Subcutaneous abdominal adipose tissue (tissue), 5 donors: ENCODE measurements at regions not wholly inside any gene's neighbourhood (a gene's known extent, or its start where the extent isn't known, plus 50 kb on each side); places are given as distances from the start of the nearest gene placed in this dataset.

ENCODE experiments used
- H3K27ac ChIP-seq: one replicate; pipeline ENCODE4 v1.7.0; 2013; ENCODE audit warnings: low read depth, mild to moderate bottlenecking, inconsistent platforms, low read length, moderate library complexity
- H3K27me3 ChIP-seq, 5 donors: one replicate each; pipeline ENCODE4 v1.7.0; 2013; ENCODE audit warnings: low read length in 5 of 5, inconsistent platforms in 1 of 5; ENCODE audit not compliant: control insufficient read depth in 5 of 5, insufficient read depth in 4 of 5
- H3K36me3 ChIP-seq, 5 donors: one replicate each; pipeline ENCODE4 v1.7.0; 2013; ENCODE audit warnings: low read length in 5 of 5; ENCODE audit not compliant: control insufficient read depth in 5 of 5, insufficient read depth in 5 of 5
- H3K4me1 ChIP-seq, 5 donors: one replicate each; pipeline ENCODE4 v1.7.0; 2013; ENCODE audit warnings: low read length in 5 of 5, mild to moderate bottlenecking in 3 of 5, moderate library complexity in 1 of 5; ENCODE audit not compliant: control insufficient read depth in 5 of 5, insufficient read depth in 5 of 5
- H3K4me3 ChIP-seq, 5 donors: one replicate each; pipeline ENCODE4 v1.7.0; 2013; ENCODE audit warnings: low read length in 5 of 5, low read depth in 1 of 5
- H3K9ac ChIP-seq, 5 donors: one replicate each; pipeline ENCODE4 v1.7.0; 2013; ENCODE audit warnings: low read length in 5 of 5, mild to moderate bottlenecking in 4 of 5, moderate library complexity in 3 of 5
- H3K9me3 ChIP-seq, 5 donors: one replicate each; pipeline ENCODE4 v1.7.0; 2013; ENCODE audit warnings: low read length in 5 of 5; ENCODE audit not compliant: control insufficient read depth in 5 of 5
- donor health status: healthy.
- donor health status: healthy.
- donor health status: healthy.
- donor health status: healthy.
- donor health status: healthy.

GRCh38 chr20:6235510-6235909, 112.7 kb upstream of the FERMT1 start:
- no peak overlapping the region for H3K9ac ChIP-seq
- H3K4me3 ChIP-seq = no peak overlapping the region
- H3K36me3 ChIP-seq = no peaks in the 10 kb centered on the region
- H3K9me3 ChIP-seq = peaks cover 0 to 3% (median 0%) of the 10 kb centered on the region in 5 donors
- H3K27ac ChIP-seq = no peak overlapping the region
- H3K27me3 ChIP-seq = no peaks in the 10 kb centered on the region
- no peaks in the 10 kb centered on the region for H3K4me1 ChIP-seq

GRCh38 chr20:6232436-6232835, 109.6 kb upstream of the FERMT1 start:
- no peaks in the 10 kb centered on the region for H3K36me3 ChIP-seq
- no peaks in the 10 kb centered on the region for H3K4me1 ChIP-seq
- no peak overlapping the region for H3K27ac ChIP-seq

GRCh38 chr20:6231556-6231955, 108.7 kb upstream of the FERMT1 start:
- H3K4me1 ChIP-seq = no peaks in the 10 kb centered on the region
- no peak overlapping the region for H3K27ac ChIP-seq
- peaks cover 0 to 3% (median 0%) of the 10 kb centered on the region in 5 donors for H3K9me3 ChIP-seq
- H3K36me3 ChIP-seq = no peaks in the 10 kb centered on the region
- H3K4me3 ChIP-seq = no peak overlapping the region
- H3K27me3 ChIP-seq = peaks cover 0 to 5% (median 0%) of the 10 kb centered on the region in 5 donors
- H3K9ac ChIP-seq = no peak overlapping the region

More at GRCh38 chr20:6232436-6232835, 109.6 kb upstream of the FERMT1 start:
- peaks cover 0 to 5% (median 0%) of the 10 kb centered on the region in 5 donors for H3K27me3 ChIP-seq
- no peak overlapping the region for H3K9ac ChIP-seq
- peaks cover 0 to 3% (median 0%) of the 10 kb centered on the region in 5 donors for H3K9me3 ChIP-seq
- no peak overlapping the region for H3K4me3 ChIP-seq

- Histone ChIP-seq H3K27ac (no peak overlapping the region), H3K27me3 (peaks cover 0 to 5% (median 0%) of the 10 kb centered on the region in 5 donors), H3K9ac (no peak overlapping the region), H3K4me1 (no peaks in the 10 kb centered on the region), H3K36me3 (no peaks in the 10 kb centered on the region), H3K9me3 (peaks cover 0 to 3% (median 0%) of the 10 kb centered on the region in 5 donors), H3K4me3 (no peak overlapping the region)
These were observed 105.5 kb upstream of the FERMT1 start for GRCh38 chr20:6228302-6228843.

GRCh38 chr20:6213311-6213710, 90.5 kb upstream of the FERMT1 start:
- Histone ChIP-seq H3K9ac (no peak overlapping the region), H3K36me3 (no peaks in the 10 kb centered on the region), H3K27ac (no peak overlapping the region), H3K27me3 (no peaks in the 10 kb centered on the region), H3K9me3 (no peaks in the 10 kb centered on the region), H3K4me3 (no peak overlapping the region), H3K4me1 (no peaks in the 10 kb centered on the region)

- Histone ChIP-seq H3K36me3 (no peaks in the 10 kb centered on the region), H3K9me3 (peaks cover 0 to 3% (median 3%) of the 10 kb centered on the region in 5 donors), H3K9ac (no peak overlapping the region), H3K27me3 (no peaks in the 10 kb centered on the region), H3K27ac (no peak overlapping the region), H3K4me3 (no peak overlapping the region), H3K4me1 (no peaks in the 10 kb centered on the region)
These were observed 90.1 kb upstream of the FERMT1 start for GRCh38 chr20:6212903-6213302.

GRCh38 chr20:6209093-6209492, 86.3 kb upstream of the FERMT1 start:
- Histone ChIP-seq H3K9ac (no peak overlapping the region), H3K4me1 (no peaks in the 10 kb centered on the region), H3K36me3 (no peaks in the 10 kb centered on the region), H3K9me3 (peaks cover 0 to 10% (median 4%) of the 10 kb centered on the region in 5 donors), H3K27me3 (no peaks in the 10 kb centered on the region), H3K4me3 (no peak overlapping the region), H3K27ac (no peak overlapping the region)

GRCh38 chr20:6200092-6200491, 77.3 kb upstream of the FERMT1 start:
- Histone ChIP-seq H3K36me3 (no peaks in the 10 kb centered on the region), H3K9me3 (peaks cover 0 to 2% (median 0%) of the 10 kb centered on the region in 5 donors), H3K27me3 (no peaks in the 10 kb centered on the region), H3K27ac (no peak overlapping the region), H3K9ac (no peak overlapping the region), H3K4me3 (no peak overlapping the region), H3K4me1 (no peaks in the 10 kb centered on the region)

- no peaks in the 10 kb centered on the region for H3K36me3 ChIP-seq
- H3K27me3 ChIP-seq = peaks cover 0 to 6% (median 4%) of the 10 kb centered on the region in 5 donors
- no peaks in the 10 kb centered on the region for H3K4me1 ChIP-seq
- H3K27ac ChIP-seq = no peak overlapping the region
- H3K9me3 ChIP-seq = no peaks in the 10 kb centered on the region
- no peak overlapping the region for H3K4me3 ChIP-seq
- H3K9ac ChIP-seq = no peak overlapping the region
These were observed 62.4 kb upstream of the FERMT1 start for GRCh38 chr20:6185268-6185667.

GRCh38 chr20:6184086-6184485, 61.3 kb upstream of the FERMT1 start:
- Histone ChIP-seq H3K4me1 (no peaks in the 10 kb centered on the region), H3K36me3 (no peaks in the 10 kb centered on the region), H3K4me3 (no peak overlapping the region), H3K27ac (no peak overlapping the region), H3K9ac (no peak overlapping the region), H3K27me3 (peaks cover 0 to 7% (median 5%) of the 10 kb centered on the region in 5 donors), H3K9me3 (no peaks in the 10 kb centered on the region)
